GM23248 (cell line): ENCODE measurements at regions not wholly inside any gene's neighbourhood (a gene's known extent, or its start where the extent isn't known, plus 50 kb on each side); places are given as distances from the start of the nearest gene placed in this dataset.

ENCODE experiments used
- EZH2 ChIP-seq: fragments of 200-600 bp; sonication (generic); IDR thresholded peaks from 2 replicates; pipeline ENCODE4 v1.6.1; 2018; ENCODE audit warnings: antibody characterized with exemption, mild to moderate bottlenecking; ENCODE audit not compliant: insufficient read depth, poor library complexity, severe bottlenecking
- EZH2phosphoT487 ChIP-seq: fragments of 200-600 bp; sonication (generic); IDR thresholded peaks from 2 replicates; pipeline ENCODE4 v1.6.1; 2018; ENCODE audit warnings: antibody characterized with exemption, moderate library complexity, mild to moderate bottlenecking, low read depth; ENCODE audit not compliant: insufficient read depth

GRCh38 chr7:29684787-29685650 lies 121.3 kb upstream of the WIPF3 start:
- TF ChIP-seq EZH2 = no peak
- TF ChIP-seq EZH2phosphoT487 = no peak
